Chondrocyte (in vitro differentiated cells): ENCODE measurements at regions not wholly inside any gene's neighbourhood (a gene's known extent, or its start where the extent isn't known, plus 50 kb on each side); places are given as distances from the start of the nearest gene placed in this dataset.

ENCODE experiments used
- DNase-seq: peaks from one replicate; pipeline ENCODE4 v3.0.0; 2021; ENCODE audit warnings: mixed read lengths, low spot score
- H3K27ac Mint-ChIP-seq: one replicate; pipeline ENCODE4 v1.8.0; 2021; ENCODE audit warnings: mild to moderate bottlenecking, moderate library complexity, mixed read lengths; ENCODE audit not compliant: unreplicated experiment
- H3K27me3 Mint-ChIP-seq: 2 replicates; pipeline ENCODE4 v1.8.0; 2021; ENCODE audit warnings: low read depth, mixed read lengths
- H3K36me3 Mint-ChIP-seq: 2 replicates; pipeline ENCODE4 v1.8.0; 2021; ENCODE audit warnings: low read depth, mixed read lengths
- H3K4me1 Mint-ChIP-seq: 2 replicates; pipeline ENCODE4 v1.8.0; 2021; ENCODE audit warnings: low read depth, mild to moderate bottlenecking, mixed read lengths
- H3K4me3 Mint-ChIP-seq: one replicate; pipeline ENCODE4 v1.8.0; 2021; ENCODE audit warnings: mild to moderate bottlenecking, moderate library complexity, mixed read lengths; ENCODE audit not compliant: unreplicated experiment
- H3K9me3 Mint-ChIP-seq: 2 replicates; pipeline ENCODE4 v1.8.0; 2021; ENCODE audit warnings: low read depth, mixed read lengths
- CTCF ChIP-seq: fragments of 200-600 bp; sonication (generic); IDR thresholded peaks from 2 replicates; pipeline ENCODE4 v1.5.0; 2021; ENCODE audit warnings: antibody characterized with exemption, mild to moderate bottlenecking, moderate library complexity

DNA sequence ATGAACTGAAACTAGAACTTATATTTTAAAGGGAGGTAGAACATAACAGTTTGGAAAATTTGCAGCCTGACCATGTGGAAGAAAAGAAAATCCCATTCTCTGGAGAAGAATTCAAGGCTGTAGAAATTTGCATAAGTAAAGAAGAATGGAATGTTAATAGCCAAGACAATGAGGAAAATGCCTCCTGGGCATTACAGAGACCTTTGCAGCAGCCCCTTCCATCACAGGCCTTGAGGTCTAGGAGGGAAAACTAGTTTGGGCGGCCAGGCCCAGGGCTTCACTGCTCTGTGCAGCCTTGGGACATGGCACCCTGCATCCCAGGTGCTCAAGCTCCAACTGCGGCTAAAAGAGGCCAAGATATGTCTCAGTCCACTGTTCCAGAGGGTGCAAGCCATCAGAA is 1506.8 kb downstream of the PCDH18 start:
- Mint-ChIP-seq H3K36me3 (peaks cover 3% of the 10 kb centered on the region), H3K4me1 (no peaks in the 10 kb centered on the region), H3K27ac (no peak overlapping the region), H3K9me3 (peaks cover 21% of the 10 kb centered on the region), H3K4me3 (no peak overlapping the region), H3K27me3 (peaks cover 3% of the 10 kb centered on the region)
- no peak for TF ChIP-seq CTCF
- DNase-seq: no peak

DNA sequence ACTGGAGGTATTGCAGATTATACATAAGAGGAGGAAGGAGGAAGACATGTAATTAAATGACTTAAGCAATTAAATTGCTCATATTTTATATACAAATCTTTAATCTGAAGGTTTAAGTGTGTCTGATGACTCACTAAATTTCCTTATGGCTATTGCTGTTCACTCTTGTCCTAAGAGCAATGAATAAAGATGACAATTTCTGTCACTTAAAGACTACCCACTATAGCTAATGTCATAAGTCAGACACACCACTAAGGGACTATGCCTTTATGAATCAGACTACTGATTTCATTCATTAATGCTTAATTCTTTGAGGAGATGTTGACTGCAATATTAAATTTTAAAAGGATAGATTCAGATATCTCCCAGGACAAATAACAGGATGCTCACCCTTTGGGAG is 1514.7 kb downstream of the PCDH18 start:
- Mint-ChIP-seq H3K36me3 (no peaks in the 10 kb centered on the region), H3K27ac (no peak overlapping the region), H3K9me3 (no peaks in the 10 kb centered on the region), H3K4me1 (no peaks in the 10 kb centered on the region), H3K4me3 (no peak overlapping the region), H3K27me3 (no peaks in the 10 kb centered on the region)
- DNase-seq: no peak
- TF ChIP-seq CTCF: no peak

DNA sequence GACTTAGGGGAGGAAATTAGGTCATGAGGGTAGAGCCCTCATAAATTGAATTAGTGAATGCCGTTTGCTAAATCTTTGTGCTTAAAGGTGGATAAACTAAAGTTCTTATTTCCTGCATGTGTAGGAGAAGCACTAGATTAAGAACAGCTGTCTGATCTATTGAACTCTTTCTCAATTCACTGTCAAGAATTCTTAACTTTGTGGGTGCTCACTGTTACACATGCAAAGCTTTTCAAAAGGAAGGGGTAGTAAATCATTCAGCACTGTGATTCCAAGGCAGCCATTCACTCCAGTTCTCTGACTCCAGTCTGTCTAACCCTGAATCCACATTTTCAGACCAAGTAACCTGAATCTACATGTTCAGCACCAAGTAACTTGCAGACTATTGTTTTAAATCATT is 1520.1 kb downstream of the PCDH18 start:
- DNase-seq: no peak
- Mint-ChIP-seq H3K4me3 (no peak overlapping the region), H3K4me1 (no peaks in the 10 kb centered on the region), H3K36me3 (no peaks in the 10 kb centered on the region), H3K9me3 (no peaks in the 10 kb centered on the region), H3K27ac (no peak overlapping the region), H3K27me3 (no peaks in the 10 kb centered on the region)
- TF ChIP-seq CTCF: no peak

GRCh38 chr4:136009258-136009832 is 1522.9 kb downstream of the PCDH18 start:
- H3K4me3 Mint-ChIP-seq: no peak overlapping the region
- no peaks in the 10 kb centered on the region for H3K27me3 Mint-ChIP-seq
- DNase-seq: no peak
- no peak overlapping the region for H3K27ac Mint-ChIP-seq
- TF ChIP-seq CTCF: no peak
- H3K9me3 Mint-ChIP-seq: no peaks in the 10 kb centered on the region
- H3K36me3 Mint-ChIP-seq: no peaks in the 10 kb centered on the region
- H3K4me1 Mint-ChIP-seq: no peaks in the 10 kb centered on the region

- Mint-ChIP-seq H3K27ac (no peak overlapping the region), H3K36me3 (no peaks in the 10 kb centered on the region), H3K4me3 (no peak overlapping the region), H3K9me3 (no peaks in the 10 kb centered on the region), H3K4me1 (no peaks in the 10 kb centered on the region), H3K27me3 (no peaks in the 10 kb centered on the region)
- TF ChIP-seq CTCF: no peak
- DNase-seq: no peak
These were observed 1524.3 kb downstream of the PCDH18 start for GRCh38 chr4:136007991-136008390.
